ENCODE measurements at regions not wholly inside any gene's neighbourhood (a gene's known extent, or its start where the extent isn't known, plus 50 kb on each side); places are given as distances from the start of the nearest gene placed in this dataset.
"Not testable (repeated sequence)": the region's sequence is repeated elsewhere in the genome, so short reads cannot be mapped to it uniquely, and the experiment has no call there.

DNA sequence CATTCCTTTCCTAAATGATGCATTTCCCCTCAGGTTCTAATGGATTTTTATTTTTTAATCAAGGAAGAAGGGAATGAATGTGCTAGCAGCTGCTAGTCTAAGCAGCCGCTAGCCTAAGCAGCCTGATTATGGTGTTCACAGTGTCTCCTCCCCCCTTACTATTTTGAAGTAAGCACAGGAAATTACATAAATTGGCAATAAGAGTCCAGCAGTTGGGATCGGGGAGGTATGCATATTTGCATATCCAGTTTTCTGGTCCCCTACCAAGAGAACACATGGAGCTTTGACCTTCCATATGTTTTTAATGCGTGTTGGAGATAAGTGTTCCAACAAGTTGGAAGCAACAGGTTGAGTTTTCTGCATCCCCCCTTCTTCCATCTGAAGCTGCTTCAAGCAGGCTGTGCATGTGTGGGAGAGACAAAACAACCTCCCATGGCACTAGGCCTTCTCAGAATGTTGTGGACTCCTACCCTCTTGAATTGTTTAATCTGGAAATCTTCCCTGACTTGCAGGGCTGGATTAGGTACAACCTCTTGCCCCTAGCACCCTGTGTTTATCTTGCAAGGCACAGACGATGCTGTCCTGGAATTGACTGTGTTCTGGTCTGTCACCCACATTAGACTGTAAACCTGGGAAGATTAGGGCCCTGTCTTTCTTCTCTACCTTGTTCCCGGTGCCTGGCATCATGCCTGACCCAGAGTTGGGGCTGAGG lies 124.8 kb upstream of the LRIG1 start:
- Histone ChIP-seq H3K4me3 (no peak overlapping the region), H3K27ac (no peak overlapping the region)

DNA sequence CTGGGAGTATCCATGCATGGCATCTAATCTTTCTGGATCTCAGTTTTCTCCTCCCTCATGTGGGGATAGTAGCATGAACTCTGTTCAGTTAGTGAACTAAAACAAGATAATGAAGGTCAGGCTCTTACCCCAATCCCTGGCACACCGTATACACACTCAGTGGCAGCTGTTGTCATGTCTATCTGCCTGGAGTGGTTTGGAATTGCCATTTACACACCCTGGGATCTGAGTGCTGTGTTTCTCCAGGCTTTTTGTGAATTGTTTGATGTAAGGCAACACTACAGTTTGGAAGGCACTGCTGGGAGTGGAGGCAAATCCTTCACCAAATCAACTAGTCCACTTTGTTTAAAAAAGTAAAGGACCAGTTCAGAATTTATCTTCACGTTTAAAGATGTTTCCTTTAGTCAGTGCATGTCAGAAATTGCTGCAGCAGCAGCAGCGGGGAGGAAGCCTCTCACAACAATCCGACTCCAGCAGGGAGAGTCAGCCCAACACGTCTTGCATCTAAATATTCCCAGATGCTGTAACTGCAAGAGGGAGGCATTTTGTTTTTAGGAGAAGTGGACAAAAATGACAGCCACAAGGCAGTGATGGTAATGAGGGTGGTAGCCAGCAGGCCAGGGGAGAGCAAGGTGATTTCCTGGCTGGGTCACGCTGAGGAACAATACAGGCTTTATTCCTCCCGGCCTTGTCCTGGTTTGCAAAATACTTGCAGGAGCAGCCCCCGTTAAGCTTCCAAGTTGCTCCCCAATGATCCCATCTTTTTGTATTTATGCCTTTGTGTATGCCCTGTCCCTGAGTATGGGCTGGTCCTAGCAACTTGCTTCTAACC lies 128.5 kb upstream of the LRIG1 start:
- Histone ChIP-seq H3K4me3 (no peak overlapping the region), H3K27ac (peak overlapping the region in 1 of 21 experiments; percentile 24)

DNA sequence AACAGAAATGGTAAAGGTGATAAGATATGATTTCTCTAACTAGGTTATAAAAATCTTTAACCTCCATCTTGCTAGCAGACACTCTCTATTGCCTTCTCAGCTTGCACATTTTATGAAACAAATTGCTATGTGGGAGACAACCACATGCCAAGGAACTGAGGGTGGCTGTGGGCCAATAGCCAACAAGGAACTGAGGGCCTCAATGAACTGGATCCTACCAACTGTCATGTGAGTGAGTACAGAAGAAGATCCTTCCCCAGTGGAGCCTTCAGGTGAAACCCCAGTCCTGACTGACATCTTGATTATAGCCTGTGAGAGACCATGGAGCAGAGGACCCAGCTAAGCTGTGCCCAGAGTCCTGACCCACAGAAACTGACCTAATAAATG lies 129.2 kb upstream of the LRIG1 start:
- peak overlapping the region in 1 of 21 experiments; percentile 24 for H3K27ac ChIP-seq
- H3K4me3 ChIP-seq = no peak overlapping the region

DNA sequence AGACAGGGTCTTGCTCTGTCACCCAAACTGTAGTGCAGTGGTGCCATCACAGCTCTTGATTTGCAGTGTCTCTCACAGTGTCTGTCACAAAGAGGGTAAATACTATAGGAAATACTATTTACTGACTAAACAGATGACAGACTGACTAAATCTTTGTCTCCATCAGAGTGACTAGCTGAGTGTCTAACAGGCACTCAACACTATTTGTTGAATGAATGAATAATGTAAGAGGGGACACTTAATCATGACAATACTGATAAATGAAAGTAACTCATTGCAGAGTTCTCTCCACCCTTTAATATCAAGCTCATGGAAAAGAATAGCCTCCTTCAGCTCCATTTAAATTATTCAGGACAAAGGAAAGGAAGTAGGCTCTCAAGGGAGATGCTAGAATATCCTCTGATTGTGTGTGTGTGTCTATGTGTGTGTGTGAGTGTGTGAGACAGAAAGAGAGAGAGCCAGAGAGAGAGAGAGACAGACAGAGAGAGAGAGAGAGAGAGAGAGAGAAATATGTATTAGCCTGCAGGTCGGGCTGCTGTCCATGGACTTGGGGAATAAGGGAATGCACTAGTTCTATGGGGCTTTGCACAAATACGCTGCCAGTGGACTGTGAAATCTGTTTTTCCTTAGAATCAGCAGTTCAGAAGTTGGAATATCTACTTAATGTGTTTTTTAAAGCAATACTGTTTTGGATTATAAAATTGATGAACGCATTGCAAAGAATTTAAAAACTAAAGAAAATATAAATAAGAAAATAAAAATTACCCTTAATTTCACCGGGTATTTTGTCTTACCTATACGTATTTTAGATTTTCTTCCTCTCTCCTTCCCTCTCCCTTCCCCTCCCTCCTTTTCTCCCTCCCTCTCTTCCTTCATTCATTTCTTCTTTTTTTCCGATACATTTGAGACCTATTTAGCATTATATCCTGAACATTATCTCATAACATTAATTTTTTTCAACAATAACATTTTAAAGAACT lies 132.9 kb upstream of the LRIG1 start:
- Histone ChIP-seq H3K27ac (no peak overlapping the region), H3K4me3 (no peak overlapping the region)

DNA sequence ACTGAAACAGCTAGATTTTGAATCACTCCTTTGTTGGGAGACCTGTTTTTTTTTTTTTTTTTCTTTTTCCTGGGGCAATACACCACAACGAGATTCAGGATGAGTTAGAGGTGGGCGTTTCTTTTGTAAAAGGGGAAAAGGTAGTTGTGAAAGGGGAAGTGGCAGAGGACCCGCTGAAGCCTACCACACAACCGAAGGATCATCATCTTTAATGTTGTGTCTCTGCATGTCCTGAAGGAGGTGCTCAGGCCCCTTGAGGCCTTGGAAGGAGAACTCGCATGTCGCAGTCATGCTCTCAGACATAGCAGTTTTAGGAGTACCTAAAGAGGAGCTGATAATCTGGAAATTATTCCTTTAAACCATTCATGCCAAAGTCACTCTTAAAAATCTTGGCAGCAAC lies 137.9 kb upstream of the LRIG1 start:
- Histone ChIP-seq H3K27ac (no peak overlapping the region), H3K4me3 (no peak overlapping the region)

DNA sequence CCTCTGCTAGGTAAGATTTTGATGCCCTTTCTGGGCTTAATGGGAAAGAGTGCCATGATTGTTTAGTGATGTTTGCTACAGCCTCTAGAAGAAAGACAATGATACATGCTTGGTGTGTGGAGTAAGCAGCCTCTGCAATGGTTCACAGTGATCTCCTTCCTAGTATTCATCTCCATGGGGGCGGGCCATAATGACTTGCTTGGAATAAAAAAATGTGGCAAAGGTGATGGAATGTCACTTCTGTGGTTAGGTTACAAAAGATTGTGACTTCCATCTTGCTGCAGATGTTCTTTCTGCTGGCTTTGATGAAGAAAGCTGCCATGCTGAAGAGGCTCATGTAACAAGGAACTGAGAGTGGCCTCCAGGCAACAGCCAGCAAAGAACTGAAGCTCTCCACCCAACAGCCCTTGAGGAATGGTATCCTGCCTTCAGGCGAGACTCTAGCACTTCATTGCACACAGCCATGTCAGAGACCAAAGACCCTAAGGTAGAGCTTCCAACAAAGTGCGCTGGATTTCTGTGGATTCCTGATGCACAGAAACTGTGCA lies 139.1 kb upstream of the LRIG1 start:
- no peak overlapping the region for H3K27ac ChIP-seq
- H3K4me3 ChIP-seq = no peak overlapping the region

DNA sequence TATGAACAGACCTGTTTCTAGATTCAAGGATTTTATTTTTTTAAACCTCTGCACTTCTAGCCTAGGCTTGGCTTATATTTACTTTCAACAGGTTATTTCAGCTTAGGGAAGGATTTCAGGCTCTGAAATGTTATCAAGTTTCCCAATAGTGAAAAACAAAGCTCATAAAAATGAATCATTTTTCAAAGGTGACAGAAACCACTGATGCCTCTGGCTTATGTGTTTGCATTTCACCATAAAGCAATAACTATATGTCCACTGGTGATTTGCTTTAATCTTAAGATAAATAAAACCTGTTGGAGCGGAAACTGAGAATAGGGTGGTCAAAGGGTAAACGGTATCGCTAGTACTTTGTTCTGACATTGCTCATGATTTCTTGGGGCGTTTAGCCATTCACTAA lies 141.2 kb upstream of the LRIG1 start:
- no peak overlapping the region for H3K27ac ChIP-seq
- H3K4me3 ChIP-seq = no peak overlapping the region

DNA sequence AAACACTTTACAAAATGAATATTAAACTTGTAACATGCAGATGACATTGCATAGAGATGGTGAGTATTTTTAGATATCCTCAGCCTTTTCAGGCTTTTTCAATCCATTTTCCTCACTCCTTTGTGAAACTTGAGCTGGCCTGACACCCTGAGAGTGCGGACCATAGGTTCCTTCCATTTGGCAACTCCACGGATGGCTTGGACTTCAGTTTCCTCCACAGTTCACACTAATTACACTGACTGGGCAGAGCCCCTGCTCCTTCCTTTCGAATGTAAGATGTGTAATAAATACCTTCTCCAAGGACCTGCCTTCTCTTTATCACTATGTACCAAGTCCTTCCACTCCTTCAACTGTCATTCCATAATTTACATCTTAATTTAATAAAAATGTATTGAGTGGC lies 141.7 kb upstream of the LRIG1 start:
- H3K4me3 ChIP-seq = no peak overlapping the region
- H3K27ac ChIP-seq = no peak overlapping the region

DNA sequence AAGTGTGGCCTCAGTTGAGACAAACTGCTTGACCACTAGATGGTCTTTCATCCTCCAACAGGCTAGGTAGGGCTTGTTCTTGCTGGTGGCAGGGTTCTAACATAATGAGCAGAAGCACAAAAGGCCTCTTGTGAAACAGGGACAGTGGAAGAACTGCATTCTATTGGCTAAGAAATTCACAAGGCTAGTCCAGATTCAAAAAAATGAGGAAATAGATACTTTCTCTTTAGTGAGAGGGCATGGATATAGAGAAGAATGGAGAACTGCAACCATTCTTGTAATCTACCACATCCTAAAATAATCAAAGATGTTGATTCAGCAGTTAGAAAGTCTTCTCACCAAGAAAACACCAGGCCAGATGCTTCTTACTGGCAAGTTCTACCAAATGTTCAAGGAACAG lies 143.7 kb upstream of the LRIG1 start:
- Histone ChIP-seq H3K4me3 (no peak overlapping the region), H3K27ac (no peak overlapping the region)

DNA sequence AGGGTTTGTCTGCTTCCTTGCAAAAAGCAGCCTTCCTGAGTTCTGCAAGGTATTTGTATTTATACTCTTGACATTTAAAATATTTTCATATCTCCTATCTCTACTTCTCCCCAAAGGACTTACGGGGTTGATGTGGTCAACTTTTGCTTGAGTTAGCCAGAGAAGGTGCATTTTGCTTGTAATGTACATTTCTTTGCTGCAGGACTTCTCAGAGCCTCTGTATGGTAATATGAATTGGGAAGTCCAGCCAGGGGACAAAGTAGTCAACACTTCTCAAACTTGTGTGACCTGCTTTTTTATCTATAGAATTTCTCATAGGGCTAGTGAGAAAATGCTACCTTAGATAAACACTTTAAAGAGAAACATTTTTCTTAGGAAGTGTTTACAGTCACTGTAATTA lies 148.2 kb upstream of the LRIG1 start:
- Histone ChIP-seq H3K27ac (no peak overlapping the region), H3K4me3 (no peak overlapping the region)

DNA sequence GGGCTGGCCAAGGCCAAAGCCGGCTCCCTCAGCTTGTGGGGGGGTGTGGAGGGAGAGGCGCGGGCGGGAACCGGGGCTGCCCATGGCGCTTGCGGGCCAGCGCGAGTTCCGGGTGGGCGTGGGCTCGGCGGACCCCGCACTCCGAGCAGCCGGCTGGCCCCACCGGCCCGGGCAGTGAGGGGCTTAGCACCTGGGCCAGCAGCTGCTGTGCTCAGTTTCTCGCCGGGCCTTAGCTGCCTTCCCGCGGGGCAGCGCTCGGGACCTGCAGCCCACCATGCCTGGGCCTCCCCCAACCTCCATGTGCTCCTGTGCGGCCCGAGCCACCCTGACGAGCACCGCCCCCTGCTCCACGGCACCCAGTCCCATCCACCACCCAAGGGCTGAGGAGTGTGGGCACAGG lies 150.7 kb upstream of the LRIG1 start:
- H3K4me3 ChIP-seq, H3K27ac ChIP-seq: not testable (repeated sequence)

DNA sequence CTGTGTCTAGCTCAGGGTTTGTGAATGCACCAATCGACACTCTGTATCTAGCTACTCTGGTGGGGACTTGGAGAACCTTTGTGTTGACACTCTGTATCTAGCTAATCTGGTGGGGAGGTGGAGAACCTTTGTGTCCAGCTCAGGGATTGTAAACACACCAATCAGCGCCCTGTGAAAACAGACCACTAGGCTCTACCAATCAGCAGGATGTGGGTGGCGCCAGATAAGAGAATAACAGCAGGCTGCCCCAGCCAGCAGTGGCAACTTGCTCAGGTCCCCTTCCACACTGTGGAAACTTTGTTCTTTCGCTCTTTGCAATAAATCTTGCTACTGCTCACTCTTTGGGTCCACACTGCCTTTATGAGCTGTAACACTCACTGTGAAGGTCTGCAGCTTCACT lies 151.3 kb upstream of the LRIG1 start:
- H3K27ac ChIP-seq, H3K4me3 ChIP-seq: not testable (repeated sequence)

DNA sequence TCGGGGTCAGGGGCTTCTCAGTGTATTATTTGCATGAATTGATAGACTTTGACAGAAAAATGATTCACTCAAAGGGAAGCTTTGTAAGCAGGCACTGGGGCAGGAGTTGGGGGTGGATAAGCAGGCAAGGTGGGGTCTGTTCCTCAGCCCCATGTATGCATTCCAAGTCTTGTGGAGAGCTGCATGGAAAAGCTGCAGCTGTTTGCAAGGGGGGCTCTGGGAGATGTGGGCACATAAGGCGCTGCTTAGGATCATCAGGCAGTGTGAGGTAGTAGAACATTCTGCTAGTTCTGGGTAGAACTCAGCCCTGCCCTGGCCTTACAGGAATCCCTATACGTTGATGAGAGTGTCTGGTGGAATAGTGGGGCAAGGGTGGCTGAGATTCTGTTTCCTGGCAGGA lies 154.2 kb upstream of the LRIG1 start:
- Histone ChIP-seq H3K4me3 (no peak overlapping the region), H3K27ac (peak overlapping the region in 2 of 21 experiments; percentile 4 to 46)

DNA sequence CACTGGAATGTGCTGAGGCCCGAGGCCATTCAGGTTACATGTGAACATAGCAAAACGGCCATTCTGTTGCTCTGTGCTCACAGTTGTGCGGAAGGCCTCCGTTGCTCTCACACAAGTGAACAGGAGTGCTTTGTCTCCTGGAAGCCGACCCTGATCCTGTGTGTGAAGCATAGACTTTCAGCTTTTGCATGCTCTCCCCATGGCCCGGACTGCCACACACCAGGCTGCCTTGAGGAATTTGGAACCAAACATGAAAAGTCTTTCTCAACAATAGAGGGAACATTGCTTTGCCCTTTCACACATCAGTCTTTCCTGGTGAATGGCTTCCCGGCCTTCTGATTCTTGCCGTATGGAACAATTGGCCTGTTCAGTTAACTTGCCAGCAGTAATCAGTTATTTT lies 154.8 kb upstream of the LRIG1 start:
- Histone ChIP-seq H3K4me3 (no peak overlapping the region), H3K27ac (peak overlapping the region in 4 of 21 experiments; percentile 4 to 26 (median 13))

DNA sequence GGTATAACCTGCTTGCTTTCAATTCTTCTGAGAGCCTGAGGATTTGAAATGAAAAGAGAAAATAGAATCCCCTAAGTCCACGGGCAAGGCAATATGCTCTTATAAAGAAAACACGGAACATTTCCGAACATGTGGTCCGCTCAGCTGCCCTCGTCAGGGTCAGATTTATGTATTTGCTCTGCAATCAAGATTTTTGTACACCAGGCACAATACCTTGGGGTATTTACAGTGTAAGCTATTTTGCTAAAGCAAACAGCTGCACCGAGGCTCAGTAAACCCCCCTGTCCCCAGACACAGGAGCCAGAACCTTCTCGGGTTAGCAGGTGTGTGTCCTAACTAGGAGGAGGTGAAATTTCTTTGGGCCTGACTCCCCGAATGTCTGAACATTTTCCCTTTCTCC lies 155.8 kb upstream of the LRIG1 start:
- no peak overlapping the region for H3K27ac ChIP-seq

DNA sequence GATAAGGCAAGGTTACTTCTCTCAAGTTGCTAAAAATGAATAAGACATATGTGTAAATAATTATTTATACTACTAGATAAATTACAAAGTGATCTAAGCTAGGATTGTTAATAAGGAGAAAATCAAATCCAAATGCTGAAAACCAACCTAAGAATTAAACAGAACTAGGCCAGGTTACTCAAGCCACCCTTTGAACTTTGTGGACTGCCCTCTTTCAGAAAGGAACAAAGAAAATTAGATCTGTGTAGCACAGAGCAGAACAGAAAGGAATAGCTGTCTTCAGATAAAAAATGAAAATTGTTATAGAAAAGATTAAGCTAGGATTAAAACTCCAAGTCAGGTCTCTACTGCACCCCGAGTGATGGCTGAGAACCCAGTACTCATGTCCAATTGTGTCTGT lies 158.2 kb upstream of the LRIG1 start:
- H3K27ac ChIP-seq = no peak overlapping the region
- no peak overlapping the region for H3K4me3 ChIP-seq

More for the DNA sequence above, 155.8 kb upstream of the LRIG1 start:
- H3K4me3 ChIP-seq = no peak overlapping the region

DNA sequence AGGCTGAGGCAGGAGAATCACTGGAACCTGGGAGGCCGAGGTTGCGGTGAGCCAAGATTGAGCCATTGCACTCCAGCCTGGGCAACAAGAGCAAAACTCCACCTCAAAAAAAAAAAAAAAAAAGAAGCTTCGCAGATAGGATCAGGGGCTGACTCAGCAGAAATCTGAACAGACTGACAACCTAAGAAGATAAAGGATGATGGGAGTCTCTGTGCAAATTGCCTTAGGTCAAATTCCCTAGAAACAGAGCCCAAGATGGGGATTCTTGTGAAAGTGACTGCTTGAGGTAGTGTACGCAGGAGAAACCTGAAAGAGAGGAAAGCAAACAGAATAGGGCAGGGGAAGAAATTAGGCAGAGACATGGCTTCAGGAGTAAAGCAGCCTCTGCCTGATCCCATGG lies 160.8 kb upstream of the LRIG1 start:
- no peak overlapping the region for H3K4me3 ChIP-seq
- H3K27ac ChIP-seq = no peak overlapping the region

DNA sequence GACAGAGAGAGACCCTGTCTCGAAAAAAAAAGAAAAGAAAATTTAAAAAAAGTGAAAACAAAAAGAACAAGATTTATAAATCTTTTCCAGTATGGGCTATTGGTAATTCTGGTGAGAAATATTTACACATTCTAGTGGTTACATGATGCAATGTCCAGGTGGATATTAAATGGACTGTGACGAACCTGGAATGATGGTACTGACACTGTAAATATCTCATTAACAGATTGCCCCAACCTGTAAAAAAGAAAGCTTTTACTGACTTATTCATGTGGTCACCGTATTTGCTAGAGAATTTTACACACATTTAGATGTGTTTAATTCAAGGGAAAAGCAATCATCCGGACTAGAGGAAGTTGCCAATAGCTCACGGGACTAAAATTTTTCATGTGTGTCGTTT lies 162.1 kb upstream of the LRIG1 start:
- Histone ChIP-seq H3K4me3 (no peak overlapping the region), H3K27ac (no peak overlapping the region)

DNA sequence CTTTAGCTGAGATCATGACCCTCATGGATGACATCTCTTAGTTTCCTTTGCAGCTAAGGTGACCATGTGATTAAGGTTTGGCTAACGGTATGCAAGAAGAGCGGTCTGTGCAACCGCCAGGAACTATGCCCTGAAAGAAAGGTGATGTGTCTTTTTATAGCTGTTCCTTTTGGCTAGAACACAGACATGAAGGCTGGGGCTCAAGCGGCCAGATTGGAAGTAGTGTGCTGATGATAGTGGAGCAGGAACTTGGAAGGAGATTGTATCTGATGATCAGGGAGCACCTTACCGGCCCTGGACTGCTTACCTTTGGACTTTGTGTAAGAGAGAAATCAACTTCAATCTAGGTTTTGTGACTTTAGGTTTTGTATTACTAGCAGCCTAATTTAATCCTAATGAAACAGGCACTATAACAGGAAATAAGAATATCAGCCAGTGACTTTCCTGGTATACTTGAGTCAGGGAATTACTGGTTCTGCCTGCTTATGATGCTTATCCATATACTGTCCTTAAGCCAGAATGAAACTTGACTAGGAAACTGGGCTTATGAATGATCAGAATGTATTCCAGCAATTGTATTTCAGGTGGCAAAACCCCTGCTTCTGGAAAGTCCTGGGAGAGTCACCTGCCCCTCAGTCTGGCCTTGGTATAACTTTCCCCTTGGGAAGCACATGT lies 164.3 kb upstream of the LRIG1 start:
- Histone ChIP-seq H3K4me3 (no peak overlapping the region), H3K27ac (no peak overlapping the region)

All from skin epidermis (tissue), 12 donors.